Mesendoderm (in vitro differentiated cells): ENCODE measurements at regions not wholly inside any gene's neighbourhood (a gene's known extent, or its start where the extent isn't known, plus 50 kb on each side); places are given as distances from the start of the nearest gene placed in this dataset.

ENCODE experiments used
- DNase-seq: peaks from one replicate; pipeline ENCODE4 v3.0.0; 2013
- H2AK5ac ChIP-seq: 2 replicates; pipeline ENCODE4 v1.6.1; 2013; ENCODE audit warnings: low read length, inconsistent platforms
- H2BK120ac ChIP-seq: 2 replicates; pipeline ENCODE4 v1.6.1; 2013; ENCODE audit warnings: low read depth, mild to moderate bottlenecking, low read length, moderate library complexity, mixed read lengths
- H2BK15ac ChIP-seq: replicated peaks from 2 replicates; pipeline ENCODE4 v1.6.1; 2013; ENCODE audit warnings: low read depth, mild to moderate bottlenecking, moderate library complexity
- H2BK5ac ChIP-seq: 2 replicates; pipeline ENCODE4 v1.6.1; 2013; ENCODE audit warnings: low read length, inconsistent platforms
- H3K18ac ChIP-seq: 2 replicates; pipeline ENCODE4 v1.6.1; 2013; ENCODE audit warnings: mild to moderate bottlenecking, low read length, mixed read lengths
- H3K23ac ChIP-seq: one replicate; pipeline ENCODE4 v1.6.1; 2013; ENCODE audit warnings: low read length
- H3K27ac ChIP-seq: 2 replicates; pipeline ENCODE4 v1.5.1; 2013; ENCODE audit warnings: low read depth, mild to moderate bottlenecking, inconsistent platforms, low read length, moderate library complexity
- H3K27me3 ChIP-seq: 2 replicates; pipeline ENCODE4 v1.6.1; 2013; ENCODE audit warnings: low read length, control low read depth, mild to moderate bottlenecking, inconsistent platforms; ENCODE audit not compliant: insufficient read depth, poor library complexity
- H3K36me3 ChIP-seq: 2 replicates; pipeline ENCODE4 v1.6.1; 2013; ENCODE audit warnings: low read length, inconsistent platforms; ENCODE audit not compliant: control insufficient read depth, insufficient read depth
- H3K4ac ChIP-seq: one replicate; pipeline ENCODE4 v1.6.1; 2013; ENCODE audit warnings: low read depth, mild to moderate bottlenecking, low read length, moderate library complexity
- H3K4me1 ChIP-seq: 2 replicates; pipeline ENCODE4 v1.6.1; 2013; ENCODE audit warnings: low read depth, low read length, inconsistent platforms; ENCODE audit not compliant: control insufficient read depth
- H3K4me2 ChIP-seq: 2 replicates; pipeline ENCODE4 v1.6.1; 2013; ENCODE audit warnings: low read length
- H3K4me3 ChIP-seq: 2 replicates; pipeline ENCODE4 v1.5.1; 2013; ENCODE audit warnings: mild to moderate bottlenecking, low read length
- H3K56ac ChIP-seq: one replicate; pipeline ENCODE4 v1.6.1; 2013; ENCODE audit warnings: low read length
- H3K79me1 ChIP-seq: 2 replicates; pipeline ENCODE4 v1.6.1; 2013; ENCODE audit warnings: low read length, inconsistent platforms
- H3K79me2 ChIP-seq: 2 replicates; pipeline ENCODE4 v1.6.1; 2013; ENCODE audit warnings: mild to moderate bottlenecking, low read length; ENCODE audit not compliant: control insufficient read depth, insufficient read depth
- H3K9ac ChIP-seq: 2 replicates; pipeline ENCODE4 v1.6.1; 2013; ENCODE audit warnings: low read length, inconsistent platforms
- H4K5ac ChIP-seq: one replicate; pipeline ENCODE4 v1.6.1; 2013; ENCODE audit warnings: low read length
- H4K8ac ChIP-seq: one replicate; pipeline ENCODE4 v1.6.1; 2013; ENCODE audit warnings: low read depth, mild to moderate bottlenecking, control low read depth, low read length, moderate library complexity
- WGBS: extraction: QIAGEN DNeasy Blood & Tissue Kit; methylation state at CpG from one replicate; pipeline ENCODE4 v1.1.7; 2013; ENCODE audit warnings: low lambda C conversion rate, missing lambda C conversion rate; ENCODE audit not compliant: insufficient coverage; ENCODE audit errors: extremely low coverage; 5-methylcytosine and 5-hydroxymethylcytosine counted together

DNA sequence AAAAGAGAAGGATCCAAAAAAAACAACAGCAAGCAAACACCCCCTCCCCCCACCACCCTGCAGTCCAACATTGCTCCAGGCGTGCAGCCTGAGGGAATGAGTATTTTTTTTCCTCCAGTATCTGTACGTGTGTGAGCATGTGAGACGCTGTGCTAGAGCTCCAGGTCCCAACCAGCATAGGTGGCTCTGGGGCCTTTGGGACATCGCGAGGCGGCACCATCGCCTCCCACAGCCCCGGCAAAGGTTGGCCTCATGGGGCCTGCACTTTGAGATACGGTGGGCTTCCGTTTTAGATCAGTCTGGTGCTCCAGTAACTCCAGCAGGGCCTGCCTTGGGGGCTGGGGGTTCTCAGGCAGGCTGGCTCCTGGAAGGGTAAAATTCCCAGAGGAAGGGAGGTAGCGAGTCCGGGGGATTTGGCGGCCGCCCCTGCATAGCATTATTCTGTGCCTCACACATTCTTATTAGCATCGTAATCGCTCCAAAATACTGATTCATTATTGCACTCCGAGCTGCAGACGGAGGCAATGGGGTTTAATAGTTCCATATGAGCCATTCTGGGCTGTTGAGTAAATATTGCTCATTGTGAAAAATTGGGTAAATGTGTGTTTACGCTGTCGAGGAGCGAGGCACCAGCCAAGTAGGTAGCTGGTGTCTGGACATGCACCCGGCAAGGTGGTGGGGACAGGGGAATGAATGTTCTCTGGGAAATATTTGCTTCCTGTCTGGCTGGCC is 143.1 kb upstream of the MYL2 start:
- H2BK15ac ChIP-seq = no peak overlapping the region
- no peak overlapping the region for H3K56ac ChIP-seq
- no peak overlapping the region for H3K4ac ChIP-seq
- no peaks in the 10 kb centered on the region for H3K36me3 ChIP-seq
- no peak overlapping the region for H3K27ac ChIP-seq
- no peak overlapping the region for H2BK120ac ChIP-seq
- H3K23ac ChIP-seq = no peak overlapping the region
- no peak overlapping the region for H3K4me3 ChIP-seq
- DNase-seq = no peak
- no peaks in the 10 kb centered on the region for H3K27me3 ChIP-seq
- H4K8ac ChIP-seq = no peak overlapping the region
- H3K79me1 ChIP-seq = no peaks in the 10 kb centered on the region
- H3K4me2 ChIP-seq = no peak overlapping the region
- no peak overlapping the region for H3K18ac ChIP-seq
- H2BK5ac ChIP-seq = no peak overlapping the region
- no peaks in the 10 kb centered on the region for H3K4me1 ChIP-seq
- H3K79me2 ChIP-seq = no peaks in the 10 kb centered on the region
- H3K9ac ChIP-seq = no peak overlapping the region
- no peak overlapping the region for H4K5ac ChIP-seq
- no CpG with 5 or more reads among the region's 22 CpGs for WGBS
- H2AK5ac ChIP-seq = no peak overlapping the region

- no peak overlapping the region for H2BK120ac ChIP-seq
- H4K5ac ChIP-seq = no peak overlapping the region
- no peak overlapping the region for H3K9ac ChIP-seq
- H2BK15ac ChIP-seq = no peak overlapping the region
- no peaks in the 10 kb centered on the region for H3K27me3 ChIP-seq
- H3K18ac ChIP-seq = no peak overlapping the region
- no peak overlapping the region for H3K4me2 ChIP-seq
- H3K79me2 ChIP-seq = no peaks in the 10 kb centered on the region
- H3K4me3 ChIP-seq = no peak overlapping the region
- H3K36me3 ChIP-seq = no peaks in the 10 kb centered on the region
- no peak overlapping the region for H2BK5ac ChIP-seq
- peaks cover 4% of the 10 kb centered on the region for H3K4me1 ChIP-seq
- no peaks in the 10 kb centered on the region for H3K79me1 ChIP-seq
- no peak overlapping the region for H4K8ac ChIP-seq
- no peak for DNase-seq
- H2AK5ac ChIP-seq = no peak overlapping the region
- H3K23ac ChIP-seq = no peak overlapping the region
- H3K4ac ChIP-seq = no peak overlapping the region
- no peak overlapping the region for H3K56ac ChIP-seq
- WGBS = no CpG with 5 or more reads among the region's 7 CpGs
- no peak overlapping the region for H3K27ac ChIP-seq
These were observed 137.5 kb upstream of the MYL2 start for GRCh38 chr12:111057701-111058425.

DNA sequence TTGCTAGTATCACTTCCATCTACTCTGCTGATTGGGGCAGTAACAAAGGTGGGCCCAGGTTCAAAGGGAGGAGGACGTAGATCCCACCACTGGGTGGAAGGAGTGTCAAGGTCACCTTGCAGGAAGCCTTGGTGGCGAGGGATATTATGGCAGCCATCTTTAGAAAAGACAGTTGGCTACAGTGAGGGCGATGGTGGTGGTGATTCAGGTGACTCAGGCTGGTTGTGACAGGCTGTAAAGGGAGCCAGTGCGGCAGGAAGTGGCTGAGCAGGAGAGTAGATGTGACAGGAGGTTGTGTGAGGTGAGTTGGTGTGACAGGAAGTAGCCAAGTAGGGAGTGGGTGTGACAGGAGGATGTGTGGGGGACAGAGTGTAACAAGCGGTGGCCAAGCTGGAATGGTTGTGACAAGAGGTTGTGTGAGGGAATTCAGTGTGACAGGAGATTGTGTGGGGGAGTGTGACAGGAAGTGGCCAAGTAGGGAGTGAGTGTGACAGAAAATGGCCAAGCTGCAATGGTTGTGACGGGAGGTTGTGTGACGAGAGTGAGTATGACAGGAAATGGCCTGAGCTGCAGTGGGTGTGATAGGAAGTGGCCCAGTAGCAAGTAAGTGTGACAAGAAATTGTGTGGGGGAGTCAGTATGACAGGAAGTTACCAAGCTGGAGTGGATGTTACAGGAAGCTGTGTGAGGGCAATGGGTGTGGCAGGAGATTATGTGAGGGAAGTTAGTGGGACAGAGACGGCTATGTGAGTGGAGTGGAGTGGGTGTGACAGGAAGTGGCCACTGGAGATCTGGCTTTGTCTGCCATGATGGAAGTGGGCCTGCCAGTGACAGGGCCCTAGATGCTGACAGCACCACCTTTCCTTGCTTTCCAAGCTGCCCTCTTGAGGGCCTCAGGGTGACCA is 136.5 kb upstream of the MYL2 start:
- Histone ChIP-seq H3K4me1 (peaks cover 4% of the 10 kb centered on the region), H2AK5ac (no peak overlapping the region), H3K18ac (no peak overlapping the region), H3K27ac (no peak overlapping the region), H3K36me3 (no peaks in the 10 kb centered on the region), H4K5ac (no peak overlapping the region), H3K79me2 (no peaks in the 10 kb centered on the region), H3K27me3 (no peaks in the 10 kb centered on the region), H2BK15ac (no peak overlapping the region), H2BK5ac (no peak overlapping the region), H3K56ac (peak overlapping the region; percentile 39), H3K4me2 (no peak overlapping the region), H3K23ac (no peak overlapping the region), H3K9ac (no peak overlapping the region), H2BK120ac (no peak overlapping the region), H4K8ac (no peak overlapping the region), H3K4ac (no peak overlapping the region), H3K4me3 (no peak overlapping the region), H3K79me1 (peaks cover 3% of the 10 kb centered on the region)
- DNase-seq = peak; percentile 25
- no CpG with 5 or more reads among the region's 8 CpGs for WGBS

- no peak overlapping the region for H3K23ac ChIP-seq
- no peak for DNase-seq
- no peak overlapping the region for H4K5ac ChIP-seq
- no peak overlapping the region for H2BK15ac ChIP-seq
- H3K79me2 ChIP-seq = no peaks in the 10 kb centered on the region
- no peaks in the 10 kb centered on the region for H3K36me3 ChIP-seq
- H3K4ac ChIP-seq = no peak overlapping the region
- H3K18ac ChIP-seq = no peak overlapping the region
- no peak overlapping the region for H2BK120ac ChIP-seq
- no peak overlapping the region for H2AK5ac ChIP-seq
- no peak overlapping the region for H3K4me2 ChIP-seq
- no CpG with 5 or more reads among the region's 17 CpGs for WGBS
- peaks cover 4% of the 10 kb centered on the region for H3K4me1 ChIP-seq
- peaks cover 3% of the 10 kb centered on the region for H3K79me1 ChIP-seq
- H3K4me3 ChIP-seq = no peak overlapping the region
- H4K8ac ChIP-seq = no peak overlapping the region
- H3K56ac ChIP-seq = no peak overlapping the region
- no peaks in the 10 kb centered on the region for H3K27me3 ChIP-seq
- no peak overlapping the region for H3K9ac ChIP-seq
- H2BK5ac ChIP-seq = no peak overlapping the region
- no peak overlapping the region for H3K27ac ChIP-seq
These were observed 135.0 kb upstream of the MYL2 start for GRCh38 chr12:111055181-111055880.

DNA sequence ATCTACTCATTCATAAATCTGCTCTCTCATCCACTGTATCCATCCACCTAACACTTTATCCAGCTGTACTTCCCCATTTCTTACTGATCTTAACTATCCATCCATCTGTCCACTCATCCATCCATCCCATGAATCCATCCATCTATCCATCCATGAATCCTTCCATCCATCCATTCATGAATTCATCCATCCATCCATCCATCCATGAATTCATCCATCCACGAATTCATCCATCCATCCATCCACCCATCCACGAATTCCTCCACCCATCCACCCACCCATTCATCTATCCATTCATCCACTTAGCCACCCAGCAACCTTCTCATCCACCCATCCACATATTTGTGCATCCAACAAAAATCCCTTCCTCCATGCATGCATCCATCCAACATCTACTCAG is 128.6 kb upstream of the MYL2 start:
- peaks cover 5% of the 10 kb centered on the region for H3K79me1 ChIP-seq
- H3K18ac ChIP-seq = no peak overlapping the region
- no peak overlapping the region for H3K4ac ChIP-seq
- 100% methylated on average over 2 of the region's 2 CpGs for WGBS
- H3K23ac ChIP-seq = no peak overlapping the region
- H2BK120ac ChIP-seq = no peak overlapping the region
- H4K5ac ChIP-seq = no peak overlapping the region
- no peak overlapping the region for H2BK5ac ChIP-seq
- no peaks in the 10 kb centered on the region for H3K27me3 ChIP-seq
- no peaks in the 10 kb centered on the region for H3K79me2 ChIP-seq
- no peak overlapping the region for H3K9ac ChIP-seq
- no peak overlapping the region for H3K4me2 ChIP-seq
- no peak overlapping the region for H3K4me3 ChIP-seq
- H3K36me3 ChIP-seq = no peaks in the 10 kb centered on the region
- no peak for DNase-seq
- no peak overlapping the region for H4K8ac ChIP-seq
- H3K27ac ChIP-seq = no peak overlapping the region
- H2BK15ac ChIP-seq = no peak overlapping the region
- H2AK5ac ChIP-seq = no peak overlapping the region
- H3K56ac ChIP-seq = no peak overlapping the region
- no peaks in the 10 kb centered on the region for H3K4me1 ChIP-seq
